GM23248 (cell line): ENCODE measurements at regions not wholly inside any gene's neighbourhood (a gene's known extent, or its start where the extent isn't known, plus 50 kb on each side); places are given as distances from the start of the nearest gene placed in this dataset.

ENCODE experiments used
- EZH2 ChIP-seq: fragments of 200-600 bp; sonication (generic); IDR thresholded peaks from 2 replicates; pipeline ENCODE4 v1.6.1; 2018; ENCODE audit warnings: antibody characterized with exemption, mild to moderate bottlenecking; ENCODE audit not compliant: insufficient read depth, poor library complexity, severe bottlenecking
- EZH2phosphoT487 ChIP-seq: fragments of 200-600 bp; sonication (generic); IDR thresholded peaks from 2 replicates; pipeline ENCODE4 v1.6.1; 2018; ENCODE audit warnings: antibody characterized with exemption, moderate library complexity, mild to moderate bottlenecking, low read depth; ENCODE audit not compliant: insufficient read depth

- no peak for TF ChIP-seq EZH2
- TF ChIP-seq EZH2phosphoT487: no peak
Measured at GRCh38 chr2:101597347-101597944, 100.1 kb upstream of the MAP4K4 start.
